PC-9 (cell line): ENCODE measurements at regions not wholly inside any gene's neighbourhood (a gene's known extent, or its start where the extent isn't known, plus 50 kb on each side); places are given as distances from the start of the nearest gene placed in this dataset.

Experiments
- EZH2 ChIP-seq: fragments of 200-600 bp; sonication (generic); IDR thresholded peaks from 2 replicates; pipeline ENCODE4 v1.8.0; 2017; ENCODE audit warnings: antibody characterized with exemption, low read depth
- TF ChIP-seq, protein P1 (sequence below): fragments of 200-600 bp; sonication (generic); conservative IDR thresholded peaks from 2 replicates; pipeline ENCODE4 v1.6.1; 2017; ENCODE audit warnings: mixed run types, antibody characterized with exemption, mild to moderate bottlenecking, moderate library complexity

DNA sequence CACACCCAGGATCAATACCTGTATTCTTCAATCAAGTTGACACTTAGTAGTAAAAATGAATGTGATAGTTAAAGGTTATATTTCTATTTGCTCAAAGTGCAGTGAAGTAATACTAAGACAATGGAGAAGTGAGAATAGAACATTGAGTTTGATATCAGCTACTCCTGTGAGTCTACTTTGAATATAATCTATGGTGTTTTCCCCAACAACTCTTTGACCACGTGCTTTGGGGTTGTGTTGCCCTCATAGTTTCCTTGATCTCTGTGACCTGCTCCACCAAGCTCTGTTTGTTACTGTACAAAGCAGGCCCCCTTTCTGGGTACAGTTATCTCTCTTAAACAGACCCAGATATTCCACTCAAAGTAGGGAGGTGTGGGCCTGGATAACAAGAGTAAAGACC is 222.9 kb downstream of the GALR1 start:
- TF ChIP-seq, protein P1, sequence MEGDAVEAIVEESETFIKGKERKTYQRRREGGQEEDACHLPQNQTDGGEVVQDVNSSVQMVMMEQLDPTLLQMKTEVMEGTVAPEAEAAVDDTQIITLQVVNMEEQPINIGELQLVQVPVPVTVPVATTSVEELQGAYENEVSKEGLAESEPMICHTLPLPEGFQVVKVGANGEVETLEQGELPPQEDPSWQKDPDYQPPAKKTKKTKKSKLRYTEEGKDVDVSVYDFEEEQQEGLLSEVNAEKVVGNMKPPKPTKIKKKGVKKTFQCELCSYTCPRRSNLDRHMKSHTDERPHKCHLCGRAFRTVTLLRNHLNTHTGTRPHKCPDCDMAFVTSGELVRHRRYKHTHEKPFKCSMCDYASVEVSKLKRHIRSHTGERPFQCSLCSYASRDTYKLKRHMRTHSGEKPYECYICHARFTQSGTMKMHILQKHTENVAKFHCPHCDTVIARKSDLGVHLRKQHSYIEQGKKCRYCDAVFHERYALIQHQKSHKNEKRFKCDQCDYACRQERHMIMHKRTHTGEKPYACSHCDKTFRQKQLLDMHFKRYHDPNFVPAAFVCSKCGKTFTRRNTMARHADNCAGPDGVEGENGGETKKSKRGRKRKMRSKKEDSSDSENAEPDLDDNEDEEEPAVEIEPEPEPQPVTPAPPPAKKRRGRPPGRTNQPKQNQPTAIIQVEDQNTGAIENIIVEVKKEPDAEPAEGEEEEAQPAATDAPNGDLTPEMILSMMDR: no peak
- TF ChIP-seq EZH2: no peak
